Neural cell (in vitro differentiated cells): ENCODE measurements at regions not wholly inside any gene's neighbourhood (a gene's known extent, or its start where the extent isn't known, plus 50 kb on each side); places are given as distances from the start of the nearest gene placed in this dataset.

Source experiments
- H2AFZ ChIP-seq: fragments of 200-600, 300-800 bp; sonication (generic), shearing (Covaris generic); 2 replicates; pipeline ENCODE4 v1.6.0; 2014; ENCODE audit warnings: low read depth, mild to moderate bottlenecking, antibody characterized with exemption, low read length, moderate library complexity
- H3F3A ChIP-seq: fragments of 200-600 bp; shearing (Covaris generic); 2 replicates; pipeline ENCODE4 v1.6.1; 2016; ENCODE audit warnings: mild to moderate bottlenecking, moderate library complexity, mixed read lengths, antibody characterized with exemption, low read length; ENCODE audit not compliant: insufficient read depth, poor library complexity, severe bottlenecking
- H3K27ac ChIP-seq: fragments of 200-600, 300-800 bp; sonication (generic), shearing (Covaris generic); 2 replicates; pipeline ENCODE4 v1.5.1; 2014; ENCODE audit warnings: mild to moderate bottlenecking, low read length, moderate library complexity
- H3K27me3 ChIP-seq: fragments of 300-800, 200-600 bp; sonication (generic), shearing (Covaris generic); 2 replicates; pipeline ENCODE4 v1.6.0; 2014; ENCODE audit warnings: mild to moderate bottlenecking, low read depth, low read length, moderate library complexity; ENCODE audit not compliant: insufficient read depth
- H3K36me3 ChIP-seq: fragments of 300-800, 200-600 bp; sonication (generic), shearing (Covaris generic); 2 replicates; pipeline ENCODE4 v1.5.1; 2014; ENCODE audit warnings: mild to moderate bottlenecking, antibody characterized with exemption, low read length, moderate library complexity; ENCODE audit not compliant: insufficient read depth
- H3K4me2 ChIP-seq: fragments of 300-800, 200-600 bp; sonication (generic), shearing (Covaris generic); 2 replicates; pipeline ENCODE4 v1.6.0; 2014; ENCODE audit warnings: mild to moderate bottlenecking, low read length
- H3K4me3 ChIP-seq: fragments of 300-800, 200-600 bp; sonication (generic), shearing (Covaris generic); 2 replicates; pipeline ENCODE4 v1.5.1; 2014; ENCODE audit warnings: mild to moderate bottlenecking, low read length, moderate library complexity
- H3K79me2 ChIP-seq: fragments of 200-600 bp; shearing (Covaris generic); replicated peaks from 2 replicates; pipeline ENCODE4 v1.6.0; 2014; ENCODE audit warnings: mild to moderate bottlenecking, low read length, moderate library complexity; ENCODE audit not compliant: insufficient read depth
- H3K9ac ChIP-seq: fragments of 300-800, 200-600 bp; sonication (generic), shearing (Covaris generic); 2 replicates; pipeline ENCODE4 v1.6.1; 2016; ENCODE audit warnings: mild to moderate bottlenecking, low read length, mixed read lengths
- H3K9me2 ChIP-seq: fragments of 200-600 bp; shearing (Covaris generic); 2 replicates; pipeline ENCODE4 v1.6.1; 2016; ENCODE audit warnings: mild to moderate bottlenecking, low read length, mixed read lengths; ENCODE audit not compliant: insufficient read depth
- H3K9me3 ChIP-seq: fragments of 200-600, 300-800 bp; sonication (generic), shearing (Covaris generic); 2 replicates; pipeline ENCODE4 v1.6.1; 2016; ENCODE audit warnings: mild to moderate bottlenecking, mixed run types, low read length, moderate library complexity, mixed read lengths
- H4K20me1 ChIP-seq: fragments of 200-600 bp; shearing (Covaris generic); 2 replicates; pipeline ENCODE4 v1.6.1; 2016; ENCODE audit warnings: mild to moderate bottlenecking, mixed run types; ENCODE audit not compliant: insufficient read depth
- EP300 ChIP-seq: fragments of 450-650 bp; conservative IDR thresholded peaks from 2 replicates; pipeline ENCODE4 v1.6.1; 2014; ENCODE audit warnings: antibody characterized with exemption, mild to moderate bottlenecking, moderate library complexity; ENCODE audit not compliant: poor library complexity, severe bottlenecking
- EZH2 ChIP-seq: fragments of 200-600, 300-800 bp; shearing (Covaris generic), sonication (generic); IDR thresholded peaks from 2 replicates; pipeline ENCODE4 v1.6.1; 2014; ENCODE audit warnings: antibody characterized with exemption, low read length, borderline replicate concordance, mild to moderate bottlenecking; ENCODE audit not compliant: insufficient read depth, poor library complexity, severe bottlenecking
- MXI1 ChIP-seq: fragments of 450-650 bp; conservative IDR thresholded peaks from 2 replicates; pipeline ENCODE4 v1.6.1; 2014; ENCODE audit warnings: antibody characterized with exemption, mild to moderate bottlenecking; ENCODE audit not compliant: poor library complexity, severe bottlenecking
- POLR2AphosphoS5 ChIP-seq: IDR thresholded peaks from 2 replicates; pipeline ENCODE4 v1.6.1; 2012
- RAD21 ChIP-seq: fragments of 450-650 bp; conservative IDR thresholded peaks from 2 replicates; pipeline ENCODE4 v1.6.1; 2014; ENCODE audit warnings: antibody characterized with exemption, mild to moderate bottlenecking, moderate library complexity
- SMC3 ChIP-seq: fragments of 450-650 bp; conservative IDR thresholded peaks from 2 replicates; pipeline ENCODE4 v1.6.1; 2014; ENCODE audit warnings: antibody characterized with exemption, mild to moderate bottlenecking, moderate library complexity; ENCODE audit not compliant: poor library complexity
- TAF1 ChIP-seq: IDR thresholded peaks from 2 replicates; pipeline ENCODE4 v1.6.1; 2012; ENCODE audit warnings: low read depth
- TF ChIP-seq, protein P1 (sequence below): IDR thresholded peaks from 2 replicates; pipeline ENCODE4 v1.6.1; 2012; ENCODE audit warnings: borderline replicate concordance
- TF ChIP-seq, protein P2 (sequence below): fragments of 450-650 bp; IDR thresholded peaks from 2 replicates; pipeline ENCODE4 v1.5.1; 2014; ENCODE audit warnings: antibody characterized with exemption, mild to moderate bottlenecking, moderate library complexity; ENCODE audit not compliant: poor library complexity, severe bottlenecking

DNA sequence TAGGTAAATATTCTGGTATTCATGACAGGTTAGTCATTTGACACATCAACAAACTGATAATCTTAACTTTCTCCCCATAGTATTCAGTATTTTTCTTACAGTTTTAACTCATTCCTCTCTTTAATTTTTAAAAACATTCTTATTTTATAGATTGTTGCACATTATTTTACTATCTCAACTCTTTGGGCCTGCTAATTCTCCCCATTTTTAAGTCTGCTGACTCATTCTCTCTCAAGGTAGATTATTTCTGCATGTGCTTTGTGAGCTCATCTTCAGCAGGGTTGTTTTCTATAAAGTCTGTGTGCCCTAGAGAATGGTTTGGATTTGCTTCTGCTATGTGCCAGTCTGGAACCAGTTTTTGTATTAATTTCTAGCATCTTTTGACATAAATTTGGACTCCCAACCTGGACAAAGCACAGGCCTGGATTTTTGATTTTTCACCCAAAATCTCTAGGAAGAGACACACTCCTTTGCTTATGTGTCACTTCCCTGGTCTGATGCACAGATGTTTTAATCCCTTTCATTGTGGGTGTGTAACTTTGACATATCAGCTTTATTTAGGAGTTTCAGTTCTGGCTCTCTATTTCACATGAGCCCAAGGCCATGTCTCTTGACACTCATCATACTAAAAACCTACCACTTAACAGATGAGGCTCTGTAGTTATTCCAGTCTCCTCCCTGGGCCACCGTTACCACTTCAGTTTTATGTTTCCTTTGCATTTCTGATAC, 194.3 kb upstream of the PGRMC2 start:
- H3K4me2 ChIP-seq, result no peak overlapping the region
- H3K36me3 ChIP-seq, result no peaks in the 10 kb centered on the region
- TF ChIP-seq POLR2AphosphoS5, result no peak
- TF ChIP-seq, protein P1, sequence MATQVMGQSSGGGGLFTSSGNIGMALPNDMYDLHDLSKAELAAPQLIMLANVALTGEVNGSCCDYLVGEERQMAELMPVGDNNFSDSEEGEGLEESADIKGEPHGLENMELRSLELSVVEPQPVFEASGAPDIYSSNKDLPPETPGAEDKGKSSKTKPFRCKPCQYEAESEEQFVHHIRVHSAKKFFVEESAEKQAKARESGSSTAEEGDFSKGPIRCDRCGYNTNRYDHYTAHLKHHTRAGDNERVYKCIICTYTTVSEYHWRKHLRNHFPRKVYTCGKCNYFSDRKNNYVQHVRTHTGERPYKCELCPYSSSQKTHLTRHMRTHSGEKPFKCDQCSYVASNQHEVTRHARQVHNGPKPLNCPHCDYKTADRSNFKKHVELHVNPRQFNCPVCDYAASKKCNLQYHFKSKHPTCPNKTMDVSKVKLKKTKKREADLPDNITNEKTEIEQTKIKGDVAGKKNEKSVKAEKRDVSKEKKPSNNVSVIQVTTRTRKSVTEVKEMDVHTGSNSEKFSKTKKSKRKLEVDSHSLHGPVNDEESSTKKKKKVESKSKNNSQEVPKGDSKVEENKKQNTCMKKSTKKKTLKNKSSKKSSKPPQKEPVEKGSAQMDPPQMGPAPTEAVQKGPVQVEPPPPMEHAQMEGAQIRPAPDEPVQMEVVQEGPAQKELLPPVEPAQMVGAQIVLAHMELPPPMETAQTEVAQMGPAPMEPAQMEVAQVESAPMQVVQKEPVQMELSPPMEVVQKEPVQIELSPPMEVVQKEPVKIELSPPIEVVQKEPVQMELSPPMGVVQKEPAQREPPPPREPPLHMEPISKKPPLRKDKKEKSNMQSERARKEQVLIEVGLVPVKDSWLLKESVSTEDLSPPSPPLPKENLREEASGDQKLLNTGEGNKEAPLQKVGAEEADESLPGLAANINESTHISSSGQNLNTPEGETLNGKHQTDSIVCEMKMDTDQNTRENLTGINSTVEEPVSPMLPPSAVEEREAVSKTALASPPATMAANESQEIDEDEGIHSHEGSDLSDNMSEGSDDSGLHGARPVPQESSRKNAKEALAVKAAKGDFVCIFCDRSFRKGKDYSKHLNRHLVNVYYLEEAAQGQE, result no peak
- TF ChIP-seq, protein P2, sequence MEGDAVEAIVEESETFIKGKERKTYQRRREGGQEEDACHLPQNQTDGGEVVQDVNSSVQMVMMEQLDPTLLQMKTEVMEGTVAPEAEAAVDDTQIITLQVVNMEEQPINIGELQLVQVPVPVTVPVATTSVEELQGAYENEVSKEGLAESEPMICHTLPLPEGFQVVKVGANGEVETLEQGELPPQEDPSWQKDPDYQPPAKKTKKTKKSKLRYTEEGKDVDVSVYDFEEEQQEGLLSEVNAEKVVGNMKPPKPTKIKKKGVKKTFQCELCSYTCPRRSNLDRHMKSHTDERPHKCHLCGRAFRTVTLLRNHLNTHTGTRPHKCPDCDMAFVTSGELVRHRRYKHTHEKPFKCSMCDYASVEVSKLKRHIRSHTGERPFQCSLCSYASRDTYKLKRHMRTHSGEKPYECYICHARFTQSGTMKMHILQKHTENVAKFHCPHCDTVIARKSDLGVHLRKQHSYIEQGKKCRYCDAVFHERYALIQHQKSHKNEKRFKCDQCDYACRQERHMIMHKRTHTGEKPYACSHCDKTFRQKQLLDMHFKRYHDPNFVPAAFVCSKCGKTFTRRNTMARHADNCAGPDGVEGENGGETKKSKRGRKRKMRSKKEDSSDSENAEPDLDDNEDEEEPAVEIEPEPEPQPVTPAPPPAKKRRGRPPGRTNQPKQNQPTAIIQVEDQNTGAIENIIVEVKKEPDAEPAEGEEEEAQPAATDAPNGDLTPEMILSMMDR, result no peak
- TF ChIP-seq EZH2, result no peak
- no peak for TF ChIP-seq EP300
- H3K9me2 ChIP-seq, result no peaks in the 10 kb centered on the region
- no peaks in the 10 kb centered on the region for H3K79me2 ChIP-seq
- H3F3A ChIP-seq, result no peaks in the 10 kb centered on the region
- no peak overlapping the region for H3K27ac ChIP-seq
- H4K20me1 ChIP-seq, result no peaks in the 10 kb centered on the region
- H3K27me3 ChIP-seq, result no peaks in the 10 kb centered on the region
- H3K4me3 ChIP-seq, result no peak overlapping the region
- H3K9ac ChIP-seq, result no peak overlapping the region
- H2AFZ ChIP-seq, result no peak overlapping the region
- peaks cover 3% of the 10 kb centered on the region for H3K9me3 ChIP-seq

DNA sequence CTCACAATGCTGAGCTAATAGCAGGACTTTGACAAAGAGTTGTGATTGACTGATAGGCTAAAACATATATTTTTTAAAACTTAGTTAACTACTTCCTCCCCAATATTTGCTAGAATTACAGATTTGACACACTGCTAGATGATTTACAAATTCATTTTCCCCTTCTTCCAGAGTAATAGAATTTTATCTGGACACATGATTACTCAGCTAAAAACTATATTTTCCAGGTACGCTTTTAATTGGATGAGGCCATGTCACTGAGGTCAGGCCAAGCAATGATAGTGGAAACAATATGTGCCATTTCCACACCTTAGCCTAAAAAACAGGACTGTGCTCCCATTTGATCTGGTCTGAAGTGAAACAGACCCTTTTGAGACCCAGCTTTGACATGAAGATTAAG, 193.3 kb upstream of the PGRMC2 start:
- Histone ChIP-seq H3K4me2 (no peak overlapping the region), H3K9me3 (peaks cover 3% of the 10 kb centered on the region), H3K27ac (no peak overlapping the region), H3K4me3 (no peak overlapping the region), H4K20me1 (no peaks in the 10 kb centered on the region), H3F3A (no peaks in the 10 kb centered on the region), H3K79me2 (no peaks in the 10 kb centered on the region), H3K9ac (no peak overlapping the region), H3K27me3 (no peaks in the 10 kb centered on the region), H3K9me2 (no peaks in the 10 kb centered on the region), H3K36me3 (no peaks in the 10 kb centered on the region), H2AFZ (no peak overlapping the region)
- TF ChIP-seq, protein P1, result no peak
- TF ChIP-seq TAF1 (no peak), SMC3 (no peak), EZH2 (no peak), RAD21 (no peak), POLR2AphosphoS5 (no peak), MXI1 (no peak), EP300 (no peak)
- TF ChIP-seq, protein P2, result no peak
